ENCODE measurements at regions not wholly inside any gene's neighbourhood (a gene's known extent, or its start where the extent isn't known, plus 50 kb on each side); places are given as distances from the start of the nearest gene placed in this dataset.
A peak's percentile ranks its signal among the peaks of the same experiment; 100 is the strongest.
"Not testable (repeated sequence)": the region's sequence is repeated elsewhere in the genome, so short reads cannot be mapped to it uniquely, and the experiment has no call there.

DNA sequence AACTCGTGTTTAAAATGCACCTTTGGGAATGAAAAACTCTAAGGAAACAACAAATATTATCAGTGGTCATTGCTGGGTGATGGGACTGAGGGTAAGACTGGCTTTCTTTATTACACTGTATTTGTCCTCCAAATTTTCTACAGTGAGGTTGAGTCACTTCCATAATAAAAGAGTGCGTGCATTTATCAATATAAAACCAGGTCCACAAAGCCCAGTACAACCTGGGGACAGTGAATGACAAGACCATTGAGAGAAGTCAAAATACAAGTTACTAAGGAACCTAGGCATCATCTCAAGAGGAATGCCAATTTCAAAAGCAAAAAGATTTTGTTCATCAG, 76.4 kb downstream of the MAGED4 start:
- no peak for DNase-seq (ENCODE audit: low spot score)

GRCh38 chrX:52261463-52262194, 76.9 kb downstream of the MAGED4 start:
- DNase-seq (ENCODE audit: low spot score) = peak; percentile 81

- no peak for DNase-seq (ENCODE audit: low spot score)
These were observed 77.5 kb downstream of the MAGED4 start for GRCh38 chrX:52262195-52262546.

- no peak for DNase-seq (ENCODE audit: low spot score)
These were observed 78.7 kb downstream of the MAGED4 start for GRCh38 chrX:52263417-52263816.

DNA sequence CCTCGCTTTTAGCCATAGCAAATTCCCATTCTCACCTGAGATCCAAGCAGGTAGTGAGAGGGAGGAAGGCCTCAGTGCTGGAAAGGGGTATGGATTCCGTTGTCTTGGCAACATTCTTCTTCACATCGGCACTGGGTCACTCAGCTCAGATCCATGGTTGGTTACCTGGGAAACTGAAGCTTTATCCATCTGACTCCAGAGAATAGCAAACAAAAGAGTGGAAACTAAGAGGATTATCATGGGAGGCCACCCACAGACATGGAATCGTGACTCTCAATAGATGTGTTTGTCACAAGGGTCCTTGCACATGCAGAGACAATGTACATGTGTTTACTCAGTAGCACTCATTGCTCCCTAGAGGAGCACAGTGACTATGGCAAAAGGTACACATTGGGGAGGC, 81.0 kb downstream of the MAGED4 start:
- no peak for DNase-seq (ENCODE audit: low spot score)

- DNase-seq (ENCODE audit: low spot score) = not testable (repeated sequence)
These were observed 83.8 kb downstream of the MAGED4 start for GRCh38 chrX:52268502-52268901.

DNA sequence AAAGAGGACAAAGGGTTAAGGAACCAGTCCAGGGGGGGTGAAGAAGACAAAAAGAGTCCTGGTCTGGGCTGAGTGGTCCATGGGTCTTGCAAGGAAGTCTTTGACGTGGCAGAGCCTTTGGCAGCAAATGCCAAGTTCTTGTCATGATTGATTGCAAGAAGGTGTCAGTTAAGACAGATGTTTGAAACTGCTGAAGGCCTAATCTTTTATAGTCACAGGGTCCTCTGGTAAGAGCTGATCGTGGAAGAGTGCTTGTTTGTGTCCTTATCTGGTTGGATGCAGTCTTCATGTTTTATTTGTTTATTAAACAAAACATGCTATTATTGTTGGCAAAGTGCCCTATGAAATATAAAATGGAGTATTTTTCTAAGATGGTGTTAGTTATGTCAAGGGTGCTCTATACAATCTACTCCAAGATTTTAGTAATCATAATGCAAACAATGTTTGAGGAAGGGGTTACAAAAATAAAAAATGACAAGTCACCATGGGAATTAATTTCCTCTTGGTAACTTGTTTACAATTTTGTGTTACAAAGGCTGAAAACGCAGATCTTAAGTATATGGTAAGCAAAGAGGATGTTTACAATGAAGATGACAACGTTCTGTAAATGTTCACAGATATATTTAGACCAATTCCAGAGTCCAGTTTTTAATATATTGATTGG, 85.9 kb downstream of the MAGED4 start:
- DNase-seq (ENCODE audit: low spot score) = no peak

DNA sequence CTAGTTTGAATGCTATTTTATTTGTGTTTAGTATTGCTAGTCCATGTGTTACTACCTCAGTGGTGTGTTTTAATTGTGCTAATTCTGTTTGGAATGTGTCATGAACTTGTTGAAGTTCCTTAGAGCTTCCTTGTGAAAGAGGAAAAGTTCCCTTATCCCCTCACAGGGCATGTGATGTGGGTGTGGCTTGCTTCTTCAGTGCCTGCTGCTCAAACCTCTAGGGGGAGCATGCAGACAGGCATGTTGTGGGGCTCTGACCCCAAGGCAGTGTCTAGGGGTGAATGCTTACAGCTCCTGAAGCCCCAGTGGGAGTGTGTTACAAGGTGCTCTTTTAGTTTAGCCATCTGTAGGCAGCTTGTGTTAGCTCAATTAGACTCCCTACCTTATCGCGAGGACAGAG, 86.5 kb downstream of the MAGED4 start:
- DNase-seq (ENCODE audit: low spot score) = peak; percentile 28

- DNase-seq (ENCODE audit: low spot score) = no peak
These were observed 91.2 kb upstream of the XAGE2 start for GRCh38 chrX:52277666-52278065.

DNA sequence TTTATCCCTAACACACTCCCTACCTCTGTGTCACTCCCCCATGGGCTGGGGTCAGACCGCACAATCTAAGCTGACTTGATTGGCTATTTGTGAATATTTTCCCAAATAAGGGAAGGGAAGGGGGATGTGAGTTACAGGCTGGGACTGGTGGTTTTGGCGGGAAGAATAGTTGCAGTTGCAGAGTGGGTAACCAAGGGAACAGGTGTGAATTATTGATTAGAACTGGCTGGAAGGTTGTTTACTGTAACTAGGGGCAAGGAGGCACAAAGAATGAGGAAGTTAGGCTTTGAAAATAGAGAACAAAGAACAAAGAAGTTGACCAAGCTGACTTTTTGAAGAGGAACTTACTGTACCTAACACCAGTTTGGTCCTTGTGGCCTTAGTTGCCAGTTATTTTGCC, 88.0 kb upstream of the XAGE2 start:
- no peak for DNase-seq (ENCODE audit: low spot score)

DNA sequence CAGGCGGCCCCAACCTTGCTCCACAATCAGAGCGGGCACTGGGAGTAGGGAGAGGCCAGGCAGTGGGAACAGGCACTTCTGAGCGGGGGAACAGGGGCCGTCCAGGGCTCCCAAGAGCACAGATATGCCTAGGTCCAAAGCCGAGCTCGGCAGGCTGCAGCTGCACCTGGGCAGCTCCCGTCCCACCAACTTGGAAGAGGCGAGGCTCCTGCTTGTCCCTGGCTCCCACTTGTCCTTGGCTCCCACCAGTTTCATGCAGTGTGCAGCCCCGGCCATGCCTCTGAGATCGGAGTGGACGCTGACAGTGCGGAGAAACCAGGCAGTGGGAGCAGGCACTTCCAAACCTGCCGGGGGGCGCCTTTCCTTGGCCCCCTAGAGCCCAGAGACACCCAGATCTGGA, 84.0 kb upstream of the XAGE2 start:
- DNase-seq (ENCODE audit: low spot score) = no peak

- peak; percentile 3 for DNase-seq (ENCODE audit: low spot score)
These were observed 69.9 kb upstream of the XAGE2 start for GRCh38 chrX:52298968-52299367.

- not testable (repeated sequence) for DNase-seq (ENCODE audit: low spot score)
These were observed 60.3 kb upstream of the XAGE2 start for GRCh38 chrX:52308532-52308931.

Measured in H4 (cell line).